NCI-H2196 (cell line): ENCODE measurements at regions not wholly inside any gene's neighbourhood (a gene's known extent, or its start where the extent isn't known, plus 50 kb on each side); places are given as distances from the start of the nearest gene placed in this dataset.
"Not testable (repeated sequence)": the region's sequence is repeated elsewhere in the genome, so short reads cannot be mapped to it uniquely, and the experiment has no call there.

Experiments used
- DNase-seq: peaks from one replicate; lab custom pipeline; 2025; ENCODE audit not compliant: unreplicated experiment; lab: John Stamatoyannopoulos, UW

- DNase-seq = no peak
These were observed 188.0 kb upstream of the SLC16A7 start for GRCh38 chr12:59407799-59408198.

GRCh38 chr12:59405992-59406391 is 189.8 kb upstream of the SLC16A7 start:
- no peak for DNase-seq

GRCh38 chr12:59404109-59404650 is 191.6 kb upstream of the SLC16A7 start:
- no peak for DNase-seq

GRCh38 chr12:59403259-59403932 is 192.4 kb upstream of the SLC16A7 start:
- DNase-seq = peak; percentile 59

GRCh38 chr12:59401862-59402261 is 194.0 kb upstream of the SLC16A7 start:
- DNase-seq = no peak

GRCh38 chr12:59398164-59398563 is 197.7 kb upstream of the SLC16A7 start:
- DNase-seq = no peak

GRCh38 chr12:59396919-59397318 is 198.9 kb upstream of the SLC16A7 start:
- DNase-seq = no peak

GRCh38 chr12:59396519-59396918 is 199.3 kb upstream of the SLC16A7 start:
- no peak for DNase-seq

- DNase-seq = not testable (repeated sequence)
These were observed 200.5 kb upstream of the SLC16A7 start for GRCh38 chr12:59395310-59395709.

GRCh38 chr12:59393506-59393905 is 202.3 kb upstream of the SLC16A7 start:
- DNase-seq = no peak

GRCh38 chr12:59389968-59390576 is 205.8 kb upstream of the SLC16A7 start:
- no peak for DNase-seq

GRCh38 chr12:59388694-59389093 is 207.1 kb upstream of the SLC16A7 start:
- DNase-seq = no peak

- DNase-seq = no peak
These were observed 207.7 kb upstream of the SLC16A7 start for GRCh38 chr12:59388176-59388575.

GRCh38 chr12:59386236-59386635 is 209.6 kb upstream of the SLC16A7 start:
- DNase-seq = no peak

GRCh38 chr12:59383079-59383822 is 212.6 kb upstream of the SLC16A7 start:
- no peak for DNase-seq

- no peak for DNase-seq
These were observed 213.3 kb upstream of the SLC16A7 start for GRCh38 chr12:59382282-59383078.

- no peak for DNase-seq
These were observed 214.7 kb upstream of the SLC16A7 start for GRCh38 chr12:59381106-59381505.

- no peak for DNase-seq
These were observed 220.2 kb upstream of the SLC16A7 start for GRCh38 chr12:59375633-59376032.

- DNase-seq = no peak
These were observed 221.0 kb upstream of the SLC16A7 start for GRCh38 chr12:59374783-59375182.

GRCh38 chr12:59372956-59373355 is 222.9 kb upstream of the SLC16A7 start:
- no peak for DNase-seq

GRCh38 chr12:59370933-59371332 is 224.9 kb upstream of the SLC16A7 start:
- no peak for DNase-seq
